IMR-90 (cell line): ENCODE measurements at regions not wholly inside any gene's neighbourhood (a gene's known extent, or its start where the extent isn't known, plus 50 kb on each side); places are given as distances from the start of the nearest gene placed in this dataset.

Source experiments
- FOS ChIP-seq: fragments of 150-350 bp; IDR thresholded peaks from 2 replicates; pipeline ENCODE4 v1.6.1; 2016; ENCODE audit warnings: low read depth, low read length
- MXI1 ChIP-seq: IDR thresholded peaks from 2 replicates; pipeline ENCODE4 v1.6.1; 2012; ENCODE audit warnings: low read depth, mild to moderate bottlenecking, low read length, moderate library complexity, borderline replicate concordance
- POLR2A ChIP-seq: IDR thresholded peaks from 2 replicates; pipeline ENCODE4 v1.6.1; 2012; ENCODE audit warnings: mild to moderate bottlenecking, low read depth, low read length
- RAD21 ChIP-seq: IDR thresholded peaks from 2 replicates; pipeline ENCODE4 v1.6.1; 2012; ENCODE audit warnings: low read length, improper control_type of control experiment
- RCOR1 ChIP-seq: IDR thresholded peaks from 2 replicates; pipeline ENCODE4 v1.6.1; 2012; ENCODE audit warnings: mild to moderate bottlenecking, low read length, improper control_type of control experiment; ENCODE audit not compliant: insufficient replicate concordance
- TF ChIP-seq, protein P1 (sequence below): conservative IDR thresholded peaks from 2 replicates; pipeline ENCODE4 v1.5.1; 2012; ENCODE audit warnings: mild to moderate bottlenecking, low read depth, low read length, improper control_type of control experiment
- TF ChIP-seq, protein P2 (sequence below): fragments of 150-350 bp; IDR thresholded peaks from 2 replicates; pipeline ENCODE4 v1.6.1; 2016; ENCODE audit warnings: low read depth, mild to moderate bottlenecking, low read length, moderate library complexity, borderline replicate concordance

DNA sequence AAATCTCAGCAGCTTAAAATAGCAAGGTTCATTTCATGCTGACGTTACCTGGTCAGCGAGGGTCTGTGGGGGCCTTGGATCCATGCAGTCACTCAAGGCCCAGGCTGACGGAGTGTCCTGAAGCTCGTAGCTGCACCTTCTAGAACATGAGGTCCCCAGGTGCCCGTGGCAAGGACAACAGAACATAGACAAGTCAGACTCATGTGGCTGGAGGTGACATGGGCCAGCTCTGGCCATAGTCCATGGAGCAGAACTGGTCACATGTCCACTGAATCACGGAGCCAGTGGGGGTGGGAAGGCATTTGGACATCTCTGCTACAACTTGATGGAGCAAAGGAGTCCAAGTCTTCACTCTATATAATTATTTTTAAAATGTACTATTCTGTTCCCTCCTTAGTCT, 233.2 kb downstream of the ACKR3 start:
- TF ChIP-seq, protein P1, sequence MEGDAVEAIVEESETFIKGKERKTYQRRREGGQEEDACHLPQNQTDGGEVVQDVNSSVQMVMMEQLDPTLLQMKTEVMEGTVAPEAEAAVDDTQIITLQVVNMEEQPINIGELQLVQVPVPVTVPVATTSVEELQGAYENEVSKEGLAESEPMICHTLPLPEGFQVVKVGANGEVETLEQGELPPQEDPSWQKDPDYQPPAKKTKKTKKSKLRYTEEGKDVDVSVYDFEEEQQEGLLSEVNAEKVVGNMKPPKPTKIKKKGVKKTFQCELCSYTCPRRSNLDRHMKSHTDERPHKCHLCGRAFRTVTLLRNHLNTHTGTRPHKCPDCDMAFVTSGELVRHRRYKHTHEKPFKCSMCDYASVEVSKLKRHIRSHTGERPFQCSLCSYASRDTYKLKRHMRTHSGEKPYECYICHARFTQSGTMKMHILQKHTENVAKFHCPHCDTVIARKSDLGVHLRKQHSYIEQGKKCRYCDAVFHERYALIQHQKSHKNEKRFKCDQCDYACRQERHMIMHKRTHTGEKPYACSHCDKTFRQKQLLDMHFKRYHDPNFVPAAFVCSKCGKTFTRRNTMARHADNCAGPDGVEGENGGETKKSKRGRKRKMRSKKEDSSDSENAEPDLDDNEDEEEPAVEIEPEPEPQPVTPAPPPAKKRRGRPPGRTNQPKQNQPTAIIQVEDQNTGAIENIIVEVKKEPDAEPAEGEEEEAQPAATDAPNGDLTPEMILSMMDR, result no peak
- TF ChIP-seq POLR2A (no peak), MXI1 (no peak), RAD21 (no peak), RCOR1 (no peak), FOS (no peak)
- TF ChIP-seq, protein P2, sequence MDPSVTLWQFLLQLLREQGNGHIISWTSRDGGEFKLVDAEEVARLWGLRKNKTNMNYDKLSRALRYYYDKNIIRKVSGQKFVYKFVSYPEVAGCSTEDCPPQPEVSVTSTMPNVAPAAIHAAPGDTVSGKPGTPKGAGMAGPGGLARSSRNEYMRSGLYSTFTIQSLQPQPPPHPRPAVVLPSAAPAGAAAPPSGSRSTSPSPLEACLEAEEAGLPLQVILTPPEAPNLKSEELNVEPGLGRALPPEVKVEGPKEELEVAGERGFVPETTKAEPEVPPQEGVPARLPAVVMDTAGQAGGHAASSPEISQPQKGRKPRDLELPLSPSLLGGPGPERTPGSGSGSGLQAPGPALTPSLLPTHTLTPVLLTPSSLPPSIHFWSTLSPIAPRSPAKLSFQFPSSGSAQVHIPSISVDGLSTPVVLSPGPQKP, result no peak
